Caco-2 (cell line): ENCODE measurements at regions not wholly inside any gene's neighbourhood (a gene's known extent, or its start where the extent isn't known, plus 50 kb on each side); places are given as distances from the start of the nearest gene placed in this dataset.

ENCODE experiments used
- BruUV-seq: library from RNA; stranded (reverse); fragments of 400-500 nt; replicated peaks from 2 replicates; lab custom pipeline; 2021; lab: Mats Ljungman, UMichigan
- CTCF ChIA-PET: fragments of 300-600 bp; sonication (Branson Sonifier 250); formaldehyde crosslinking; loops from one replicate; lab custom pipeline; 2022; ENCODE audit warnings: antibody characterized with exemption; lab: Charles Lee
- POLR2A ChIA-PET: fragments of 300-600 bp; sonication (Branson Sonifier 250); formaldehyde crosslinking; loops from one replicate; lab custom pipeline; 2022; ENCODE audit warnings: antibody characterized with exemption; lab: Charles Lee
- DNase-seq, 2 experiments: peaks; one replicate each; pipeline versions ENCODE4 v3.0.0 to v3.0.0-alpha.2; 2020 to 2022
- H3K27me3 ChIP-seq: replicated peaks from 2 replicates; pipeline ENCODE4 v1.6.0; 2011; ENCODE audit warnings: low read length; ENCODE audit not compliant: control insufficient read depth, insufficient read depth
- H3K36me3 ChIP-seq: 2 replicates; pipeline ENCODE4 v1.5.1; 2011; ENCODE audit warnings: low read length; ENCODE audit not compliant: control insufficient read depth, insufficient read depth
- H3K4me1 ChIP-seq: fragments of 250-450 bp; sonication (Bioruptor Pico); 2 replicates; pipeline ENCODE4 v1.5.1; 2020; ENCODE audit warnings: mild to moderate bottlenecking
- H3K4me3 ChIP-seq: 2 replicates; pipeline ENCODE4 v1.5.1; 2011; ENCODE audit warnings: low read depth, mild to moderate bottlenecking, control low read depth, low read length
- H3K9me3 ChIP-seq: fragments of 250-450 bp; sonication (Bioruptor Pico); 2 replicates; pipeline ENCODE4 v1.5.1; 2020; ENCODE audit warnings: mild to moderate bottlenecking, moderate library complexity
- H3K27ac Mint-ChIP-seq: one replicate; pipeline ENCODE4 v1.8.0; 2022; ENCODE audit warnings: mixed read lengths; ENCODE audit not compliant: unreplicated experiment
- H3K27me3 Mint-ChIP-seq: one replicate; pipeline ENCODE4 v1.8.0; 2022; ENCODE audit warnings: mixed read lengths; ENCODE audit not compliant: insufficient read depth, unreplicated experiment
- H3K36me3 Mint-ChIP-seq: one replicate; pipeline ENCODE4 v1.8.0; 2022; ENCODE audit warnings: mild to moderate bottlenecking, mixed read lengths; ENCODE audit not compliant: insufficient read depth, unreplicated experiment
- H3K4me1 Mint-ChIP-seq: one replicate; pipeline ENCODE4 v1.8.0; 2022; ENCODE audit warnings: low read depth, mixed read lengths; ENCODE audit not compliant: unreplicated experiment
- H3K4me3 Mint-ChIP-seq: one replicate; pipeline ENCODE4 v1.8.0; 2022; ENCODE audit warnings: mild to moderate bottlenecking, moderate library complexity, mixed read lengths; ENCODE audit not compliant: unreplicated experiment
- H3K9me3 Mint-ChIP-seq: one replicate; pipeline ENCODE4 v1.8.0; 2022; ENCODE audit warnings: mixed read lengths; ENCODE audit not compliant: unreplicated experiment
- intact Hi-C: fragments of 100-400 bp; cut with micrococcal nuclease; formaldehyde crosslinking; loops from one replicate; pipeline ENCODE4 v1.10.0; 2022; ENCODE audit not compliant: unreplicated experiment
- TF ChIP-seq, protein P1 (sequence below), 2 experiments: fragments of 200-600 bp in 1 of 2; IDR thresholded peaks; 1 replicate in 1 of 2; 2 replicates in 1 of 2; pipeline versions ENCODE4 v1.5.1 to v1.8.0; 2011 to 2022; ENCODE audit warnings: antibody characterized with exemption in 1 of 2, control low read depth in 1 of 2, inconsistent platforms in 1 of 2, low read depth in 1 of 2, low read length in 1 of 2, mild to moderate bottlenecking in 1 of 2, moderate library complexity in 1 of 2; ENCODE audit not compliant: insufficient read depth in 1 of 2, severe bottlenecking in 1 of 2, unreplicated experiment in 1 of 2

- TF ChIP-seq, protein P1, sequence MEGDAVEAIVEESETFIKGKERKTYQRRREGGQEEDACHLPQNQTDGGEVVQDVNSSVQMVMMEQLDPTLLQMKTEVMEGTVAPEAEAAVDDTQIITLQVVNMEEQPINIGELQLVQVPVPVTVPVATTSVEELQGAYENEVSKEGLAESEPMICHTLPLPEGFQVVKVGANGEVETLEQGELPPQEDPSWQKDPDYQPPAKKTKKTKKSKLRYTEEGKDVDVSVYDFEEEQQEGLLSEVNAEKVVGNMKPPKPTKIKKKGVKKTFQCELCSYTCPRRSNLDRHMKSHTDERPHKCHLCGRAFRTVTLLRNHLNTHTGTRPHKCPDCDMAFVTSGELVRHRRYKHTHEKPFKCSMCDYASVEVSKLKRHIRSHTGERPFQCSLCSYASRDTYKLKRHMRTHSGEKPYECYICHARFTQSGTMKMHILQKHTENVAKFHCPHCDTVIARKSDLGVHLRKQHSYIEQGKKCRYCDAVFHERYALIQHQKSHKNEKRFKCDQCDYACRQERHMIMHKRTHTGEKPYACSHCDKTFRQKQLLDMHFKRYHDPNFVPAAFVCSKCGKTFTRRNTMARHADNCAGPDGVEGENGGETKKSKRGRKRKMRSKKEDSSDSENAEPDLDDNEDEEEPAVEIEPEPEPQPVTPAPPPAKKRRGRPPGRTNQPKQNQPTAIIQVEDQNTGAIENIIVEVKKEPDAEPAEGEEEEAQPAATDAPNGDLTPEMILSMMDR (IDR thresholded peaks at IDR 0.05; ENCODE audit: insufficient read depth in 1 of 2, low read depth in 1 of 2, low read length in 1 of 2, severe bottlenecking in 1 of 2, unreplicated experiment in 1 of 2) = no peak
- ChIA-PET CTCF (no interaction called here), POLR2A (no interaction called here)
- Histone ChIP-seq H3K4me3 (no peak overlapping the region), H3K27me3 (no peaks in the 10 kb centered on the region), H3K4me1 (no peaks in the 10 kb centered on the region), H3K9me3 (no peaks in the 10 kb centered on the region), H3K36me3 (no peaks in the 10 kb centered on the region)
- no TSS peak for BruUV-seq
- no peak for DNase-seq
- no peaks in the 10 kb centered on the region for H3K36me3 Mint-ChIP-seq
- no peak overlapping the region for H3K27ac Mint-ChIP-seq
- no peaks in the 10 kb centered on the region for H3K27me3 Mint-ChIP-seq
- no peaks in the 10 kb centered on the region for H3K9me3 Mint-ChIP-seq
- no peaks in the 10 kb centered on the region for H3K4me1 Mint-ChIP-seq
- no peak overlapping the region for H3K4me3 Mint-ChIP-seq
- intact Hi-C loops = no loop called here
Observed at GRCh38 chr4:137194670-137195069, 337.6 kb downstream of the PCDH18 start.

DNA sequence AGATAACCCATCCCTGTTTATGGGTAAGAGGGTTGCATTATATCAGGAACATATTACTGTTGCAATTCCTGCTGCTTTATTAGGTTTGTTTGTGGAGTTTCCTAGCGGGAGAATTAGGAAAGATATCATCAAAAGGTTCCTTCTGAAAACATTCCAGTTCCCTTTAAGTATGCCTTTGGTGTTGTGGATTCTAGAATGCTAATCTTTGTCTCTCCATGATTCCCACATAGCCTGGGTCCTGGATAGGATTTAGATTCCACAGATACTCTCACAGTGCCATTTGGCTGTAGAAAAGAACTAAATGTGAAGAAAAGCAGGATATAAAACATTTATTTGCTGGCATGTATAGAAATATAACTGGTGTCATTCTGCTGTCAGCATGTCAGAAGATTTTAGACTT lies 338.7 kb downstream of the PCDH18 start:
- ChIA-PET CTCF (no interaction called here), POLR2A (no interaction called here)
- Histone ChIP-seq H3K4me1 (no peaks in the 10 kb centered on the region), H3K4me3 (no peak overlapping the region), H3K27me3 (no peaks in the 10 kb centered on the region), H3K9me3 (no peaks in the 10 kb centered on the region), H3K36me3 (no peaks in the 10 kb centered on the region)
- Mint-ChIP-seq H3K27me3 (no peaks in the 10 kb centered on the region), H3K27ac (no peak overlapping the region), H3K9me3 (no peaks in the 10 kb centered on the region), H3K4me1 (no peaks in the 10 kb centered on the region), H3K4me3 (no peak overlapping the region), H3K36me3 (no peaks in the 10 kb centered on the region)
- intact Hi-C loops = no loop called here
- no peak for DNase-seq
- no TSS peak for BruUV-seq
- TF ChIP-seq, protein P1 (IDR thresholded peaks at IDR 0.05; ENCODE audit: insufficient read depth in 1 of 2, low read depth in 1 of 2, low read length in 1 of 2, severe bottlenecking in 1 of 2, unreplicated experiment in 1 of 2) = no peak

- Mint-ChIP-seq H3K27me3 (no peaks in the 10 kb centered on the region), H3K4me1 (no peaks in the 10 kb centered on the region), H3K9me3 (no peaks in the 10 kb centered on the region), H3K4me3 (no peak overlapping the region), H3K36me3 (no peaks in the 10 kb centered on the region), H3K27ac (no peak overlapping the region)
- no peak for DNase-seq
- Histone ChIP-seq H3K9me3 (no peaks in the 10 kb centered on the region; the same call in 1 of the 2 replicates), H3K4me1 (no peaks in the 10 kb centered on the region), H3K4me3 (no peak overlapping the region), H3K27me3 (no peaks in the 10 kb centered on the region), H3K36me3 (no peaks in the 10 kb centered on the region)
- TF ChIP-seq, protein P1 (IDR thresholded peaks at IDR 0.05; ENCODE audit: insufficient read depth in 1 of 2, low read depth in 1 of 2, low read length in 1 of 2, severe bottlenecking in 1 of 2, unreplicated experiment in 1 of 2) = no peak
- intact Hi-C loops = no loop called here
- ChIA-PET CTCF (no interaction called here), POLR2A (no interaction called here)
- BruUV-seq = no TSS peak
Observed at GRCh38 chr4:137181293-137181899, 350.9 kb downstream of the PCDH18 start.
